HG03432 (cell line): ENCODE measurements at regions not wholly inside any gene's neighbourhood (a gene's known extent, or its start where the extent isn't known, plus 50 kb on each side); places are given as distances from the start of the nearest gene placed in this dataset.

Source experiments
- ATAC-seq: cut with Tn5 transposase; IDR thresholded peaks from one replicate; pipeline ENCODE4 v1.9.1; 2021; ENCODE audit warnings: mild to moderate bottlenecking, moderate library complexity; ENCODE audit not compliant: unreplicated experiment

DNA sequence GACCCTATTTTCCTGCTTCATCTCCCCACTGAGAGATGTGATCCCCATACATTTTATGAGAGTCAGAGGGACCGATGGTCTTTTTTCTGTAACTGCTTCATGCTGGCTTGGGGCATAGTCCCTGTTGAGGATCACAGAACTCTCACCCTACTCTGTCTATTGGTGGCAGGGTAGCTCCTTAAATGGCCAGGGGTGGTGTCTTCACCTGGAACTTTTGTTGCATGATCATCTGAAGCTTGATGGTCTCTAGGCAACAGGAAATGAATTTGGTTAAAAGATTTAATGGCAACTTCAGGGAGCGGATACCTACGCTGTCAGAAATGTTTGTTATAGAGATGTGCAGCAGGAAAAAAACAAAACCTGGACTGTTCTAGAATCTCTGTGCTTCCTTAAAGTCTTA lies 87.0 kb upstream of the GLIS3 start:
- ATAC-seq: peak; percentile 50

DNA sequence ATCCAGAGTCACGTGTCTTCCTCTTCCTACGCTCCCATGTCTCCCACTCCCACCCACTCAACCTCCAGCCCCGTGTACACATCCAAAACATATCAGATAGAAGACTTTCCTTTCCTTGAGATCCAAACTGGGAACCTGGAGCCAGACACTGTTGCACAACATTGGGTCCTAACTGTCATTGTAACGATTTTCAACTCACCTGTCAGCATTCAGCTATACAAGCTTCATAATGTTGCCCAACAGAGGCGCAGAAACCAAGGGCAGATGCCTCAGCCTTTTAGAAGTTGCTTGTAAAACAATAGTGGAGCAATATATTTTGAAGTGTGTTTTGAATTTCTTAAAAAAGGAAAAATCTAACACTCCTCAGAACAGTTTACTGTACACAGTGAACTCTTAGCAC lies 84.9 kb upstream of the GLIS3 start:
- ATAC-seq: no peak

DNA sequence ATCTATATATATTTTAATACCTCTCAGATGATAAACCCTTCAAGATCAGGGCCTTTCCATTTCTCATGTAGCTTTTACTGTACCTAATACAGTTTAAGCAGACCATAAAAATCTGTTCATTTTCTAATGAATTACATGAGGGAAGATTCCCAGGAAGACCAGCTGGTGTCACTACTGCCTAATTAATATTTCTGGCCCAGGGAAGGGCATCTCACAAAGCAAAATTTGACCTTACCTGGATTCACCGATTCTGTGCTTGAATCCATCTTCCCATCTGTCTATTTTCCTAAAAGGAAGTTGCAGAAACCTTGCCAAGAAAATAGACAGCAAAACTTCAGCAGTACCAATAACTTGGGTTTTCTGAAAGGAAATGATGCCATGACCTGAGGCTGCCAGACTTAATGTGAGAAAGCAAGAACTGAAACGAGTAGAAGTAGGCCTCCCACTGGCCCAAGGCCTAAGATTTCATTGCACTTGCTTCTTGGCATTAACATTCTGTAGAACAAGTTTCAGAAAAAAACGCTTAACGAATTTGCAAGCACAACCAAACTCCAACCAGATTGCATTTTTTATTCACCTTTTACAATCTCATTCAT lies 83.0 kb upstream of the GLIS3 start:
- peak; percentile 69 for ATAC-seq

DNA sequence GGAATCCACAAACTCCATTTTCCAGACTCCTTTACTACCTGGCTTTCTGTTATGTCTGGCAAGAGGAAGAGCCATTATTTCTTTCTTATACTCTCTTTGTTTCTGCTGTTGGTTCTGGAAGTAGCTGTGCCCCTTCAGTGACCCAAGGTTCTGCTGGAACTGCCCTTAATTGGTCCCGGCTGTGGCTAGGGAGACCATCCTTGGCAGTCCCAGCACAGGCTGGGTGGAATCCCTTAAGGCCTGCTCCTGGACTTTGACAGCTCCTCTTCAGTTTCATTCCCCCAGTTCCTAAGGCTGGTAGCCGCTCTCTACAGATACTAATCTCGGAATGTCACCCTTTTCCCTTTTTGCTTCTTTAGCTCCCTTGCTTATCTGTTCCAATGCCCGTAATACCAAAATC lies 81.9 kb upstream of the GLIS3 start:
- no peak for ATAC-seq

DNA sequence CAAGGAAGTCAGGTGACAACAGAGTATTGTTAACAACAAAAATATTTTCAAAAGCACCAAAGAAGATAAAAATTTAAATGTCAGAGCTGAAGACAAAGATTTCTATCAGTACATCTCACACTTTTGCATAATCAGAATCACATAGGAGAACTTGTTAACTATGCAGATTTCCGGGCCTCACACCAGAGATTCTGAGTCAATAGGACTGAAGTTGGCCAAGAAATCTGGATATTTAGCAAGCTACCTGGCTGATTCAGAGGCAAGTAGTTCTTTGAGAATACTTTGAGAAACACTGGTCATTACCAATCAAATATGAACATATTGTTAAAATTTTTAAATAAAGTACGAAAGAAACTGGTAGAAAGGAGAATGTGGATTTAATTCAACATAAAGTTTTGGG lies 80.5 kb upstream of the GLIS3 start:
- no peak for ATAC-seq

DNA sequence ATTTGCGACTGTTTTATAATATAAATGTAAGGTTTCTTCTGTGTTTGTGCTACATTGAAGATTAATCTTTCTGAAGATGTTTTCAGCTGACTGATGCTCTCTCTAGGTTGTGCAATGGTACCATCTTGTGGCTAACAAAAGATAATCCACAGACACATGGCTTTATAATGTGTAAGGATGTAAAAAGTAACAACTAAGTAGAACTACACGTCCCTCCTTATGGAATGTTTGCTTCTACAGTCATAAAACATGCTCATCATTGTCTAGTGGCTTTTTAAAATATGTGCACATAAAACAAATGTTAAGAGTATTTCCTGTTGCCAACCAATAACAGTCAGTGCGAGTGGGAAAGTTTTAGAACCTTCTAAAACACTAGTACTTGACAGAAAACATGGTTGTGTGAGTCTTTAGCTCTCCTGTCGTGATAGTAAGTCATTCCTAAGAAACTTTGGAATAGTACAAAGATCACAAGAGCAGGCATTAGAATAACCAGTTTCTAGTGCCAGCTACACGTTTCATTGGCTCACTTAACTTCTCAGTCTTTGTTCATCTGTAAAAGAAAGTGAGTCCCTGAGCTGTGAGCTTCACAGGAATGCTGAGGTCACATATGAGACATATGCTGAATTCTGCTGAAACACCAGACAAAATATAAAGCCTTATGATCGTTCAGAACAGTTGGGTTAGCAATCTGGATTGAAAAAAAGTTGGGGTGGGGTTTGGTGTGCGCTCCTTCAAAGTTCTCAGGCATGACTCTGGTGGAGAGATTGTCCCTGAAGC lies 75.7 kb upstream of the GLIS3 start:
- ATAC-seq: no peak

DNA sequence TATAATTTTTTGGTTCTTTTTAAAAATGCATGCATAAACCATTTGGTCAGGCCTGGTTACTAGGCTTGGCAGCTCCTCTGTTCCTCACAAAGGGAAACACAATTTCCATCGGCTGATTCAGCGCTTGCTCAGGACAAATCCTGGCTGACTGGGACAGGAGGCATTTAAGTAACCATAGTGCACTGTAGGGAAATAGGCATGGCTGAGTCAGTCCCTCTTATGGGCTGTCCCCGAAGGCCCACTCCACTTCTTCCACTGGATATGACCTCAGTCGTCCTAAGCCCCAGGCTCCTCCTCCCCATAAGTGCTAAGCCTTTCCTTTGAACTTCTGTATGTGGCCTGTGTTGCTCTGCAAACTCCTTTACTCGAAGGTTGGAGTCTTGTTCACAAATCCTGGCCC lies 71.2 kb upstream of the GLIS3 start:
- ATAC-seq: no peak

DNA sequence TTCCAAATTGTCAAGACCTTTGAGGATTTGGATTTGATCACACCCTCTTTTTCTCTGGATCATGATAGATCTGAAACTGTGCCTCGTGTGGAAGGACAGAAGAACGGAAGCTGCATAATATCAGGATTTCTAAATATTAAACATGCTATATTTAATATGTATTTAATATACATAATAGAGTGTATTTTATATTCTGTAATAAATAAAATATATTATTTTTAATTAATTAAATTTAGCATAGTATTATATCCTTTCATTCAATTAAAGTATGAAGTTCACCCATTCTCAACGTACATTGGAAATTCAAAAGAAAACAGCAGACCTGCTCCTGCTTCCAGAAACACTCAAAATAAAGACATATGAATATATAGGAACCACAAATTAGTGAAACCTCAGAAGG lies 70.6 kb upstream of the GLIS3 start:
- no peak for ATAC-seq

DNA sequence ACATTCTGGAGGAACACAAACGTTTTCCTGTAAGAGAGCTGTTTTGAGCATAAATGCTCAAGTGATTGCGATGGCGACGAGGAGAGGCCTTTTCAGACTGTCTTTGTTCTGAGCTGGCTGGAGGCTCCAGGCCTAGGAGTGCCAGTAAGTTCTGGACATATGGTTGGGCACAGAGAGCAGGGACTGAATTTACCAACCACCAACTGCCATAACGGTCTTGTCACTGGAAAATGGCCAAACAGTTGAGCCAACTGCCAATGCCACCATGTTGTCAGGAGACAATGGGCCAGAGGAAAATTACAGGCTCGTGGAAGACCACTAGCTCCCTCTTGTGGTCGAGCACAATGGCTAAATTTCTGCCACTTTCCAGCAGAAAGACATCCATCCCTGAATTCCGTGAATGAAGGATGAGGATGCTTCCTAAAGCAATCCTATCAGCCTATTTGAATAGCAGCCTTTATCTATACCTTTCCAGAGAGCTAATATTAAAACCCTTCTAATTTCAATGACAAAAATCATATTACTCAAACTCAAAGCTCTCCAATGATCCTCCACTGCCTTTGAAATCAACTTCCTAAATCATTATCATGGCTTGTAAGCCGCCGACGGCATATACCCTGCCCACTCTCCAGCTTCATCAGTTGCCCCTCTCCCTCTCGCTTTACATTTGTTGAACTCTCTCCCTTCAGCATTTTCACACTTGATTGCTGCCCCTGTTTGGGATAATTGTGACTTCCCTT lies 66.9 kb upstream of the GLIS3 start:
- ATAC-seq: no peak

DNA sequence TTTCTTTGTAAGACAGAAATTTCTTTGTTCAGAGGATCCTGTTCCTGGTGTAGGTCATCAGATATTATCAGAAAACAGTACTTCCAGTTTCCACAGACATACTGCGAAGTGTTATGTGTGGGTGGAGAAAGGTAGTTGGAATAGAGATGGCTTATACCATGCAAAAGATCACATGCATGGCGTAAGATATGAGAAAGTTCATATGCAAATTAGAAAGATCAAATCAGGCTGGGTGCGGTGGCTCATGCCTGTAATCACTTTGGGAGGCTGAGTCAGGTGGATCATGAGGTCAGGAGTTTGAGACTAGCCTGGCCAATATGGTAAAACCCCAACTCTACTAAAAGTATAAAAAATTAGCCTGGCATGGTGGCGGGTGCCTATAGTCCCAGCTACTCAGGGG lies 65.2 kb upstream of the GLIS3 start:
- ATAC-seq: no peak

DNA sequence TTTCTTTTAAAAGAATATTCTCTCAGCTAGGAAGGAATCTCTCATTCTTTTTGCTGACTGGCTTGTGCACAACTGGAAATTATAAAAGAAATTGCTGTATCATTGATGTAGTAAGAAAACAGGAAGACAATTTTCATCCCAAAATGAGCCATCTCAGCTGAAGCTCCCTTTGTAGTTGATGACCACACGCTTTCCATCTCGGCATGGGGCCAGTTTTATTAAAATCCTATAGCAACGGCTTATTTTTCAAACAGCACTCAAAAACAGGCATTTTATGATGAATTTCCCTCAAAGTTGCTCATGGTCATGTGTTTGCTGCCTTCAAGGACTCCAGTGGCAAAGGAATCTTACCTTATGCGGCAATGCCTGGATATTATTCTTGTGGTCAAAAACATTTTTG lies 62.4 kb upstream of the GLIS3 start:
- ATAC-seq: no peak

DNA sequence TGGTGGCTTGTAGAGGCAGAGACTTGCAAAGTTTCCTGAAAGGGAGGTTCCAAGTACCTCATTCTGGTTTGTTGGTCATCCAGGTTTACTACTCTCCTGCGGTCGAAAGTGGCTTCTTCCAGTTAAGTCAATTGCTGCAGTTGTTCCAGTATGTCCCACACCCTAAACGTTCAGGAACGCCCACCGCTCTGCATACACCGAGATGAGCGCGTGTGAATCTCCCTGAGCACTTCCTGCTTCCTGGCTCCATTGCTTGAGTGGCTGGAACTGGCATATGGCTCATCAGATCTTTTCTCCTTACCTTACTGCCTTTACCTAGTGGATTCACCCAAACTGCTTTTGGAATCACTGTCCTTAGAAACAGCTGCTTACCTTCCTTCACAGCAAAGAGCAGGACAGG lies 59.1 kb upstream of the GLIS3 start:
- ATAC-seq: no peak

DNA sequence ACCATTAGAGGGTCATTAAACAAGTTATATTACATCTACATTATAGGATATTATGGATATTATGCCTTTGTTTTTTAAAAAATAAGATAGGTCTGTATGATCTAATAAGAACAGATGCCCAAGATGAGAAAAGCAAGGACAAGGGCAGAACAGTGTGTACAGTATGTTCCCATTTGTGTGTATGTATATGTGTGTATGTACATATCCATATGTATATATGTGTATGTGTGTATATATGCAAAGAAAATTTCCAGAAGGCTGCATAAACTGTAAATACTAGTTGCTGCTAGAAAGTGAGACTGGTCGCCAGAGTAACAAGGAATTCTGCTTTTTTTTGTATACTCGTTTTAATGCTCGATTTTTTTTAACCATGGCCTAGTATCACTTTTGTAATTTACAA lies 58.1 kb upstream of the GLIS3 start:
- ATAC-seq: no peak

DNA sequence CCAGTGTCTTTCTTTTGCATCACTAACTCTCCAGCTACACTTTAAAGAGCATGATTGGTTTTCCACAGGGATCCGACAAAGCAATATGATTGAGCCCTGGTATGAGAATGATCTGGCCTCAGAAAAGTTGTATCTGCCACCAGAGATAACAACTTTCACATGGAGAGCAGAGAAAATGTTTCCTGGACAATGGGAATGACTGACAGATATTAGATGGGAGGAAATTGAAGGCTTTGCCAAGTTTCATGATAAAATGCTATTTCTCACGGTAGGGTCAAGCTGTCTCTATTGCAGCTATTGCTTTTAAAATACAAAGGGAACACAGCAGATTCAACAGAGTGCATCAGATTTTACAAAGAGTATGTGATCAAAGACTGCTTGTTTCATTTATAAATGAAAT lies 56.4 kb upstream of the GLIS3 start:
- ATAC-seq: no peak

DNA sequence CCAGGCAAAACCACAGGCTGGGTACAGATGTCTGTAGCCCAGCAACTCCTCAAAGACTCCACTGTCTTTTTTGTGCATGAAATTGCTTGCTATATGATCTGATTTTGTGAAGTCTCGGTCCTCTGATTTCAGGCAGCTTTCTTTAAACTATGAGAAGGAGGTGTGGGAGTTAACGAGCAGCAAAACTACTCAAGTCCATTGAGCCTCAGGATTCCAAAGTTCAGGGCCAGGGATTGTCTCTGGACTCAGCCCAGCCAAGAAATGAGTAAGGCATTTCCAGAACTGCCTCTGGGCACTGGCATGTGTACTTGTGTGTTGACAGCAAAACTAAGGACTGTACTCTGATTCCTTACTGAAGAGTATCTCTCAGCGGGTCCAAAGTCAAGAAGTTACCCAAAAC lies 53.4 kb upstream of the GLIS3 start:
- ATAC-seq: no peak

DNA sequence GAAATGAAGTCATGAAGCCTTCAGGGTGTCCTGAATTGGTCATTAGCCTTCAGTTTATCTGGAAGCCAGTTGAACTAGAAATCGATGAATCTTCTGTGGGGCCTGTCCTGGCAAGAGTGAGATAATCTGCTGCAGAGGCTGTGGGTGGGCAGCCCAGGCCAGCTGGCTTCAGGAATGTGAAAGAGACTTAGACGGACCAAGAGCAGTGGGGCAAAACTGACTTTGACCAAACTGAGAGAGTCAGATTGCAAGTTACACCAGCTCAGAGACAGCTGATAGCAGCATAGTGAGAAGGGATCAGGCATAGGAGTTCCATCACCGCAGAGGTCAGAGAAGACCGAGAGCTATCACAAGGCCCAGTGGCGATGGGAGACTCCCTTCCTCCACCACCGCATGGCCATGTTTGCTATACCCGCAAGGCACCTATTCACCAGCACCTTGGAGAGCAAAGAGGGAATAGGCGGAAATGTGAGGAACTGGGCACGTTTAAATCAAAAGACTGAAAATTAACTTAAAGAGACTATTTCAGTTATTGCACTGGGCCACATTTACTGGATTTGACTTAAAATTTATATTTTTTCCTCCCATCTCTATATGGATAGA lies 50.0 kb upstream of the GLIS3 start:
- no peak for ATAC-seq
